ENCODE measurements at regions not wholly inside any gene's neighbourhood (a gene's known extent, or its start where the extent isn't known, plus 50 kb on each side); places are given as distances from the start of the nearest gene placed in this dataset.
A peak's percentile ranks its signal among the peaks of the same experiment; 100 is the strongest.
"Not testable (repeated sequence)": the region's sequence is repeated elsewhere in the genome, so short reads cannot be mapped to it uniquely, and the experiment has no call there.

GRCh38 chr11:67738231-67738630 is 63.8 kb upstream of the ALDH3B2 start:
- DNase-seq (ENCODE audit: low read depth, low spot score); H3K9me3 ChIP-seq (ENCODE audit: control insufficient read depth, insufficient read depth, low read depth, low read length); BruUV-seq (replicated peaks); H3K27me3 ChIP-seq (ENCODE audit: control insufficient read depth, insufficient read depth, low read length); intact Hi-C loops (cut with micrococcal nuclease; ENCODE audit: unreplicated experiment); H3K36me3 ChIP-seq (ENCODE audit: control insufficient read depth, insufficient read depth, low read length); in situ Hi-C loops (cut with HindIII; ENCODE audit: low pct_unique_long_range_greater_than_20kb, low sequenced_read_pairs); POLR2A ChIA-PET; H3K4me1 ChIP-seq (ENCODE audit: control insufficient read depth, insufficient read depth, low read length); ATAC-seq; H3K27ac ChIP-seq (ENCODE audit: low read length); CTCF ChIA-PET; H3K4me3 ChIP-seq (ENCODE audit: low read depth in 2 of 2, low read length in 2 of 2): not testable (repeated sequence)

GRCh38 chr11:67737562-67738080 is 63.2 kb upstream of the ALDH3B2 start:
- H3K4me1 ChIP-seq (ENCODE audit: control insufficient read depth, insufficient read depth, low read length); CTCF ChIA-PET; in situ Hi-C loops (cut with HindIII; ENCODE audit: low pct_unique_long_range_greater_than_20kb, low sequenced_read_pairs): not testable (repeated sequence)

GRCh38 chr11:67732045-67732787 is 57.8 kb upstream of the ALDH3B2 start:
- H3K36me3 ChIP-seq (ENCODE audit: control insufficient read depth, insufficient read depth, low read length), result no peaks in the 10 kb centered on the region
- H3K27ac ChIP-seq (ENCODE audit: low read length), result no peak overlapping the region
- TF ChIP-seq CTCF (IDR thresholded peaks at IDR 0.05) (peak; percentile 81), POLR2AphosphoS5 (IDR thresholded peaks at IDR 0.05; ENCODE audit: low read depth, low read length) (no peak)
- peaks cover 5% of the 10 kb centered on the region for H3K27me3 ChIP-seq (ENCODE audit: control insufficient read depth, insufficient read depth, low read length)
- intact Hi-C loops (cut with micrococcal nuclease; ENCODE audit: unreplicated experiment), result no loop called here
- POLR2A ChIA-PET, result no interaction called here
- H3K9me3 ChIP-seq (ENCODE audit: control insufficient read depth, insufficient read depth, low read depth, low read length), result no peaks in the 10 kb centered on the region
- peak overlapping the region; percentile 28 to 52 for H3K4me3 ChIP-seq (ENCODE audit: low read depth in 2 of 2, low read length in 2 of 2)
- CTCF ChIA-PET, result no interaction called here
- DNase-seq (ENCODE audit: low read depth, low spot score) (peak; percentile 4), ATAC-seq (peak; percentile 98)
- in situ Hi-C loops (cut with HindIII; ENCODE audit: low pct_unique_long_range_greater_than_20kb, low sequenced_read_pairs), result no loop called here
- BruUV-seq (replicated peaks), result no TSS peak
- H3K4me1 ChIP-seq (ENCODE audit: control insufficient read depth, insufficient read depth, low read length), result peaks cover 13% of the 10 kb centered on the region

More at GRCh38 chr11:67737562-67738080, 63.2 kb upstream of the ALDH3B2 start:
- intact Hi-C loops (cut with micrococcal nuclease; ENCODE audit: unreplicated experiment); H3K27me3 ChIP-seq (ENCODE audit: control insufficient read depth, insufficient read depth, low read length); H3K27ac ChIP-seq (ENCODE audit: low read length); BruUV-seq (replicated peaks); POLR2A ChIA-PET; H3K36me3 ChIP-seq (ENCODE audit: control insufficient read depth, insufficient read depth, low read length); H3K4me3 ChIP-seq (ENCODE audit: low read depth in 2 of 2, low read length in 2 of 2); DNase-seq (ENCODE audit: low read depth, low spot score); H3K9me3 ChIP-seq (ENCODE audit: control insufficient read depth, insufficient read depth, low read depth, low read length); ATAC-seq: not testable (repeated sequence)

DNA sequence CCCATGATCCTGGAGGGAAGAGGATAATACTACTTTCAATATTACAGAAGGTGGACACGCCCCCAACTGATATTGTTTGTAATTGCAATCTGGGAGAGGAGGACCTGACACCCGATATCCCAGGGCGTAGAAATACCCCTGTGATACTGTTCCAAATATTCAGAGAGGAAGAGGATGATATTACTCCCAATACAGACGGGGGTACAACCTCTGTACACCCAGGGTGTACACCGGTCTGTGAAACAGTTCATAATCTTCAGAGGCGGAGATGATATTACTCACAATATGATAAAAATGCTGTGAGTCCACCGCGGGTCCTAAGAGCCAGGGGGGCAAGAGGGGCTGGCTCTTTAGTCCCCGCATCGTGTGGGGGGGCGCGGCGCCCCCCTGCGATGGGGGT is 57.2 kb upstream of the ALDH3B2 start:
- Histone ChIP-seq H3K27ac (ENCODE audit: low read length) (no peak overlapping the region), H3K27me3 (ENCODE audit: control insufficient read depth, insufficient read depth, low read length) (peaks cover 5% of the 10 kb centered on the region), H3K9me3 (ENCODE audit: control insufficient read depth, insufficient read depth, low read depth, low read length) (no peaks in the 10 kb centered on the region), H3K36me3 (ENCODE audit: control insufficient read depth, insufficient read depth, low read length) (no peaks in the 10 kb centered on the region), H3K4me1 (ENCODE audit: control insufficient read depth, insufficient read depth, low read length) (peaks cover 13% of the 10 kb centered on the region), H3K4me3 (ENCODE audit: low read depth in 2 of 2, low read length in 2 of 2) (peak overlapping the region; percentile 28 to 52)
- ChIA-PET CTCF (no interaction called here), POLR2A (no interaction called here)
- BruUV-seq (replicated peaks), result no TSS peak
- intact Hi-C loops (cut with micrococcal nuclease; ENCODE audit: unreplicated experiment), result no loop called here
- in situ Hi-C loops (cut with HindIII; ENCODE audit: low pct_unique_long_range_greater_than_20kb, low sequenced_read_pairs), result no loop called here
- ATAC-seq, result no peak
- DNase-seq (ENCODE audit: low read depth, low spot score), result no peak
- no peak for TF ChIP-seq TCF7L2 (IDR thresholded peaks at IDR 0.05; ENCODE audit: low read depth, low read length)
- TF ChIP-seq SIN3A (IDR thresholded peaks at IDR 0.05; ENCODE audit: borderline replicate concordance, insufficient read depth, low read depth, low read length), result no peak
- no peak for TF ChIP-seq POLR2AphosphoS5 (IDR thresholded peaks at IDR 0.05; ENCODE audit: low read depth, low read length)
- TF ChIP-seq, protein P1, sequence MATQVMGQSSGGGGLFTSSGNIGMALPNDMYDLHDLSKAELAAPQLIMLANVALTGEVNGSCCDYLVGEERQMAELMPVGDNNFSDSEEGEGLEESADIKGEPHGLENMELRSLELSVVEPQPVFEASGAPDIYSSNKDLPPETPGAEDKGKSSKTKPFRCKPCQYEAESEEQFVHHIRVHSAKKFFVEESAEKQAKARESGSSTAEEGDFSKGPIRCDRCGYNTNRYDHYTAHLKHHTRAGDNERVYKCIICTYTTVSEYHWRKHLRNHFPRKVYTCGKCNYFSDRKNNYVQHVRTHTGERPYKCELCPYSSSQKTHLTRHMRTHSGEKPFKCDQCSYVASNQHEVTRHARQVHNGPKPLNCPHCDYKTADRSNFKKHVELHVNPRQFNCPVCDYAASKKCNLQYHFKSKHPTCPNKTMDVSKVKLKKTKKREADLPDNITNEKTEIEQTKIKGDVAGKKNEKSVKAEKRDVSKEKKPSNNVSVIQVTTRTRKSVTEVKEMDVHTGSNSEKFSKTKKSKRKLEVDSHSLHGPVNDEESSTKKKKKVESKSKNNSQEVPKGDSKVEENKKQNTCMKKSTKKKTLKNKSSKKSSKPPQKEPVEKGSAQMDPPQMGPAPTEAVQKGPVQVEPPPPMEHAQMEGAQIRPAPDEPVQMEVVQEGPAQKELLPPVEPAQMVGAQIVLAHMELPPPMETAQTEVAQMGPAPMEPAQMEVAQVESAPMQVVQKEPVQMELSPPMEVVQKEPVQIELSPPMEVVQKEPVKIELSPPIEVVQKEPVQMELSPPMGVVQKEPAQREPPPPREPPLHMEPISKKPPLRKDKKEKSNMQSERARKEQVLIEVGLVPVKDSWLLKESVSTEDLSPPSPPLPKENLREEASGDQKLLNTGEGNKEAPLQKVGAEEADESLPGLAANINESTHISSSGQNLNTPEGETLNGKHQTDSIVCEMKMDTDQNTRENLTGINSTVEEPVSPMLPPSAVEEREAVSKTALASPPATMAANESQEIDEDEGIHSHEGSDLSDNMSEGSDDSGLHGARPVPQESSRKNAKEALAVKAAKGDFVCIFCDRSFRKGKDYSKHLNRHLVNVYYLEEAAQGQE (IDR thresholded peaks at IDR 0.05; ENCODE audit: insufficient read depth in 1 of 2, low read depth in 2 of 2, low read length in 1 of 2), result no peak
- TF ChIP-seq CTCF (IDR thresholded peaks at IDR 0.05), result no peak

All from Panc1 (cell line).